ENCODE measurements at regions not wholly inside any gene's neighbourhood (a gene's known extent, or its start where the extent isn't known, plus 50 kb on each side); places are given as distances from the start of the nearest gene placed in this dataset.
"Not testable (repeated sequence)": the region's sequence is repeated elsewhere in the genome, so short reads cannot be mapped to it uniquely, and the experiment has no call there.

DNA sequence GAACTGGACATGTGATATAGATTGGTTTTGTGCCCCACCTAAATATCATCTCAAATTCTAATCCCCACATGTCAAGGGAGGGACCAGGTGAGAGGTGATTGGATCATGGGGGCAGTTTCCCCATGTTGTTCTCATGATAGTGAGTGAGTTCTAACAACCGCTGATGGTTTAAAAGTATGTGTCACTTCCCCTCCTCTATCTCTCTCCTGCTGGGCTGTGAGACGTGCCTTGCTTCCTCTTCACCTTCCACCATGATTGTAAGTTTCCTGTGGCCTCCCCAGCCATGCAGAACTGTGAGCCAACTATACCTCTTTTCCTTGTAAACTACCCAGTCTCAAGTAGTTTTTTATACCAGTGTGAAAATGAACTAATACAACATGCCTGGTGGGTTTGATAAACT, 1122.5 kb downstream of the TMEM121 start:
- TF ChIP-seq, protein P1, sequence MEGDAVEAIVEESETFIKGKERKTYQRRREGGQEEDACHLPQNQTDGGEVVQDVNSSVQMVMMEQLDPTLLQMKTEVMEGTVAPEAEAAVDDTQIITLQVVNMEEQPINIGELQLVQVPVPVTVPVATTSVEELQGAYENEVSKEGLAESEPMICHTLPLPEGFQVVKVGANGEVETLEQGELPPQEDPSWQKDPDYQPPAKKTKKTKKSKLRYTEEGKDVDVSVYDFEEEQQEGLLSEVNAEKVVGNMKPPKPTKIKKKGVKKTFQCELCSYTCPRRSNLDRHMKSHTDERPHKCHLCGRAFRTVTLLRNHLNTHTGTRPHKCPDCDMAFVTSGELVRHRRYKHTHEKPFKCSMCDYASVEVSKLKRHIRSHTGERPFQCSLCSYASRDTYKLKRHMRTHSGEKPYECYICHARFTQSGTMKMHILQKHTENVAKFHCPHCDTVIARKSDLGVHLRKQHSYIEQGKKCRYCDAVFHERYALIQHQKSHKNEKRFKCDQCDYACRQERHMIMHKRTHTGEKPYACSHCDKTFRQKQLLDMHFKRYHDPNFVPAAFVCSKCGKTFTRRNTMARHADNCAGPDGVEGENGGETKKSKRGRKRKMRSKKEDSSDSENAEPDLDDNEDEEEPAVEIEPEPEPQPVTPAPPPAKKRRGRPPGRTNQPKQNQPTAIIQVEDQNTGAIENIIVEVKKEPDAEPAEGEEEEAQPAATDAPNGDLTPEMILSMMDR (IDR thresholded peaks at IDR 0.05), result not testable (repeated sequence)
- not testable (repeated sequence) for TF ChIP-seq POLR2A (IDR thresholded peaks at IDR 0.05)

Measured in body of pancreas (tissue), 4 donors.